G401 (cell line): ENCODE measurements at regions not wholly inside any gene's neighbourhood (a gene's known extent, or its start where the extent isn't known, plus 50 kb on each side); places are given as distances from the start of the nearest gene placed in this dataset.
"Not testable (repeated sequence)": the region's sequence is repeated elsewhere in the genome, so short reads cannot be mapped to it uniquely, and the experiment has no call there.

Experiments
- DNase-seq: peaks from one replicate; pipeline ENCODE4 v3.0.0-alpha.2; 2015; ENCODE audit warnings: low spot score
- in situ Hi-C: cut with HindIII; loops from 2 replicates; pipeline ENCODE4 v1.10.0; 2016; ENCODE audit warnings: low sequenced_read_pairs, mixed read lengths

GRCh38 chr14:92223025-92223424 is 99.9 kb upstream of the SLC24A4 start:
- peak; percentile 11 for DNase-seq
- in situ Hi-C loops, result no loop called here

DNA sequence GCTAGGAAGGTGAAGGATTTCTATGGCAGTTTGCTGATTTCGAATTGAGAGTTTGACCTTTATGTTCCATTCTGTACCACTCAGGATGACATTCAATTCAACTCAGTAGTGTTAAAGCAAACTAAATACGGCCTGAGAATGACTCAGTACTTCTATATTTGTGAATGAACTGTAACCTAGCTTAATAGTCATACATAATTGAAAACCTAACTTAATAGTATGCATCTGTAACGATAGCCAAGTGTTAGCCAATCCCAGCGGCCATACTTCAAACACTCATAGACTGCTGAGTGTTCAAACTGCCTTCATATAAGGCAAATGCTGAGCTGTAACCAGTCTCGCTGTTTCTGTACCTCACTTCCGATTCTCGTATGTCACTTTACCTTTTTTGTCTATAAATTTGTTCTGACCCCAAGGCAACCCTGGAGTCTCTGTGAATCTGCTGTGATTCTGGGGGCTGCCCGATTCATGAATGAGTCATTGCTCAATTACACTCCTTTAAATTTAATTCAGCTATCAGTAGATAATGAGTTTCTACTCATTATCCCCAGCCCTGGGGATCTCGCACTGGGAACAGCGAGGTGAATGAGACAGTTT is 98.5 kb upstream of the SLC24A4 start:
- in situ Hi-C loops, result no loop called here
- DNase-seq, result no peak

DNA sequence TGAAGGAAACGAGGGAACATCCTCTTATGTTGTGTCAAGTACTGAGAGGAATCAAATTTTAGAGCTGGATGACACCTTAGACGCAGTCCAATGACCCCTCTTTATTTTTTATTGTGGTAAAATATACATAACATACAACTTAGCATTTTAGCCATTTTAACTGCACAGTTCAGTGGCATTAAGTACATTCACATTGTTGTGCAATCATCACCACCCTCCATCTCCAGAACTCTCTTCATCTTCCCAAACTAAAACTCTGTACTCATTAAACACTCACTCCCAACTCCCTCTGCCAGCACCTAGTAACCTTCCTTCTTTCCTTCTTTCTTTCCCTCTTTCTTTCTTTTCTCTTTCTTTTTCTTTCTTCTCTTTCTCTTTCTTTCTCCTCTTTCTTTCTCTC is 97.2 kb upstream of the SLC24A4 start:
- DNase-seq, result no peak
- in situ Hi-C loops, result no loop called here

DNA sequence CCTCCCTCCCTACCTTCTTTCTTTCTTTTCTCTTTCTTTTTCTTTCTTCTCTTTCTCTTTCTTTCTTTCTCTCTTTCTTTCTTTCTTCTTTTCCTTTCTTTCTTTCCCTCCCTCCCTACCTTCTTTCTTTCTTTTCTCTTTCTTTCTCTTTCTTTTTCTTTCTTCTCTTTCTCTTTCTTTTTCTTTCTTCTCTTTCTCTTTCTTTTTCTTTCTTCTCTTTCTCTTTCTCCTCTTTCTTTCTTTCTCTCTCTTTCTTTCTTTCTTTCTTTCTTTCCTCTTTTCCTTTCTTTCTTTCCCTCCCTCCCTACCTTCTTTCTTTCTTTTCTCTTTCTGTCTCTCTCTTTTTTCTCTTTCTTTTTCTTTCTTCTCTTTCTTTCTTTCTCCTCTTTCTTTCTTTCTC is 96.8 kb upstream of the SLC24A4 start:
- in situ Hi-C loops, DNase-seq: not testable (repeated sequence)

DNA sequence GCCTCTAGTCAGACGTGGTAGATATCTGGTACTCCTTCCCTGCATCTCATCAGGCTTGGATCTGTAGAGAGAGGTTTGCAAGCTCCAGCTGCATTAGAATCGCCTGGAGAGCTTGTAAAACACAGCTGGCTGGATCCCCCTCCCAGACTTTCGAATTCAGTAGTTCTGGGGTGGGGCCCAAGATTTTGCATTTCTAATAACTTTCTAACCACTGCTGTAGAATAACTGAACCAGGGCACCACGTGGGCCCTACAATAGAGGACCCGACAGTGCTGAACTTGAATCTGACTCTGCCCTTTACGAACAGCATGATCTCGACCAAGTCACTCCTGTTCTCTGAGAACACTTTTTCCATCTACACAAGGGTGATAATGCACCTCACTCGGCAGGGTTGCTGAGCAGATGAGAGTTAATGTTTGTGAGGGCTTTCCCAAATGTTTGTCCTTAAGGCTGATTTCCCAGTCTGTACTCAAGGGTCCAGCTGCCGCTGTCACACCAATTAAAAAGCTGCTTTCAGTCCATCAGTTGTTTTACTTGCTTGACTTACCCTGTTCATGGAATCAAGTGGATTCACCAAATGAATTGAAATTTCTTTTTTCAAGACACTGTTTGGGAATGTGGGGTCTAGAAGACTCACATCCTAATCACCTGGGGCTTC is 86.6 kb upstream of the SLC24A4 start:
- DNase-seq, result no peak
- in situ Hi-C loops, result no loop called here

DNA sequence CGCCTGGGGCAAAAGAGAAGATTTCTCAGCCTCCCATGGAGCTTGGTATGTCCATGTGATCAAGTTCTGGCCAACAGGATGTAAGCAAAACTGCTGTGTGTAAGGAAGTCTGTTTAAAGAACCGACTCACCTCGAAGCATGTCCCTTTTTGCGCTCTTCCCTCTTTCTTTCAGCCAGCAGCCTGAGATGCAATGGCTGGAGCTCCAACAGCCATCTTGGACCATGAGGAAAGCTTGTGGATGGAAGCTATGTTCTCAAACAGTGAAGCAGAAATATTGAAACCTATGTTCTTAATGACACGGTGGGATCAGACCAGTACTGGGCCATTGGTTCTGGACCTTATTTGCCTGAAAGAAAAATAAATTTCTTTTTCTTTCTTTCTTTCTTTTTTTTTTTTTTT is 82.3 kb upstream of the SLC24A4 start:
- in situ Hi-C loops, result no loop called here
- DNase-seq, result no peak

- in situ Hi-C loops, result no loop called here
- DNase-seq, result no peak
These were observed 80.9 kb upstream of the SLC24A4 start for GRCh38 chr14:92241966-92242595.

GRCh38 chr14:92244805-92245204 is 78.2 kb upstream of the SLC24A4 start:
- in situ Hi-C loops, result no loop called here
- no peak for DNase-seq

- no peak for DNase-seq
- in situ Hi-C loops, result no loop called here
These were observed 75.6 kb upstream of the SLC24A4 start for GRCh38 chr14:92247341-92247740.

DNA sequence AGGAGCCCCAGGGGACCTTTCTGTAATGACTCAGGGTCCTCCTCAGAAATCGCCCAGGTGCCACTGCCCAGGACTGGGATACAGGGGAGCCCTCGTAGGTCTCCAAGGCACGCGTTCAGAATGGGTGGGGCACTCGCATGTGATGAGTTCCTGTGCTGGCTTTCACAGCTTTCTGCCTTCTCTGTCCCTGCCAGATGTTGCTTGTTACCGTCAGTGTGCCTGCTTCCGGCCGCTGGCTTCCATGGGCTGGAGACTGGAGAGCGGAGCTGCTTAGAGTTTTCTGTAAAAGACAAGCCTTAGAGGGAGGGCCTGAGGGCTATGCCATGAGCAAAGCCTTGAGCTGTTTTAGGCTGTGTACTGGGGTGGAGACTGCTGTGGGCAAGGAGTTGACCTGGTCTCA is 75.0 kb upstream of the SLC24A4 start:
- in situ Hi-C loops, result no loop called here
- DNase-seq, result no peak

- in situ Hi-C loops, result no loop called here
- DNase-seq, result no peak
These were observed 74.3 kb upstream of the SLC24A4 start for GRCh38 chr14:92248696-92249095.

DNA sequence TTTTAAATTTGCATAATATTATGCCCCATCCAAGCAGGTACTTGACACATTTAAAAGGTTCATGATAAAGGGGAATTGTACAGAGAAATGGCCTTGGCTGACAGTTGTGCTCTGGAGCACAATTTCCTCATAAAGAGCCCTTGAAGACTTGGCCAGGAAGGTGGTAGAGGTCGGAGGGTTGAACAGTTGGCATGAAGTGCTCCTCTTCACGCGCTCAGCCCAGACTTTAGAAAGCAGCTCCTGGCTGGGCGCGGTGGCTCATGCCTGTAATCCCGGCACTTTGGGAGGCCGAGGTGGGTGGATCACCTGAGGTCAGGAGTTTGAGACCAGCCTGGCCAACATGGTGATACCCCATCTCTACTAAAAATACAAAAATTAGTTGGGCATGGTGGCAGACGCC is 72.6 kb upstream of the SLC24A4 start:
- in situ Hi-C loops, DNase-seq: not testable (repeated sequence)

GRCh38 chr14:92252323-92252722 is 70.6 kb upstream of the SLC24A4 start:
- peak; percentile 70 for DNase-seq
- in situ Hi-C loops, result no loop called here

DNA sequence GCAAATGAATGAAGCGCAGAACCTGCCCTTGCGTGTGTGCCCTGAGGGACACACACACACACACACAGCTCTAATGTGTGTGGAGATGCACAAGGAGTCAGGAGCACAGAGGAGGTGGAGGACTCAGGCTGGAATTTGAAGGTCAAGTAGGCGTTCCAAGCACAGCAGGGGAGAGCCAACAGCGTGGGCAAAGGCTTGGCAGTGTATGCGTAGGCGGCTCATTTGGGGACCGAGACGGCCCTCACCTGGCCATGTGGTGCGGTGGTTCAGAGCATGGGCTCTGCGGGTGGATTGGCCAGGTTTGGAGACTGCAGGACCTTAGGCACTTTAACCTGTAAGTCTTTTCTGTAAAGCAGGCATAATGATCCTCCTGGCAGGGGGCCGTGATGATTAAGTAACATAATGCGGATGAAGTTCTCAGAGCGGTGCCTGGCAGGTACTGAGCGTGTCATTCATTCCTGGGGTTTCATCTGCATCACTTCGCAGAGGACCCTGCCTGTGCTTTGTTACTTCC is 69.5 kb upstream of the SLC24A4 start:
- DNase-seq, result peak; percentile 74
- in situ Hi-C loops, result no loop called here

DNA sequence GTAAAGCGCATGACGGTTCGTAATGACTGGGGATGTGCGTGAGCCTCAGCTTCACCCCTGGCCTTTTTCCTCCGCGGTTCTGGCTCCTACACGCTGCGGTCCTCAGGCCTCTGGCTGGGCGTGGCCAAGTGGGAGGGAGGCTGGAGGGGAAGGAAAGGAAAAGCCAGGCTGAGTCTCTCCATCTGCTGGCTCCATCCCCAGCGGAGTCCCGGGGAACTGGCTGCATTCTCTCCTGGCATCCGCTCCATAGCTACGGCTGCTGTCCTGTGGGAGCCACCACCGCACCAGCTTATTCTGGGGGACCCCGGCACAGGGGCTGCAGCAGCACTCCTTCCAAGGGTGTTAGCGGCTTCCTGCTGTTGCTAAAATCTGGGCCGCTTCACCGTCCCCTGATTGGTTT is 68.2 kb upstream of the SLC24A4 start:
- peak; percentile 86 for DNase-seq
- in situ Hi-C loops, result no loop called here

DNA sequence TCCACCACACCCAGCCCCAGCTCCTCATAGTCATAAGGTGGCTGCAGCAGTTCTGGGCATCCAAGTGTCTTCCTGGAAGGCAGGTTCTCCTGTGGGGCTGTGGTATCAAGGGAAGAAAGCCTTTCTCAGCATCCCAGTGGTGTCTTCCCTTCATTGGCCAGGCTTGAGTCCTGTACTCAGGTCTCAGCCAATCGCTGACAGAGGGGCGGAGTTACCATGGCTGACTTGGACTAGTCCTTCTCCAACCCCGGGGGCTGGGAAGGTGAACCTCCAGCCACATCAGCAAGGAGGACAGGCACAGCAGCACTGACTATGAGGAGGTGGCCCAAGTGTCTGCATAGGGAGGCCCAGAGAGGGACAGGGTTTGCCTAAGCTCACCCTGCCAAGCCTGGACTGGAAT is 64.0 kb upstream of the SLC24A4 start:
- in situ Hi-C loops, result no loop called here
- DNase-seq, result no peak

- no peak for DNase-seq
- in situ Hi-C loops, result no loop called here
These were observed 63.2 kb upstream of the SLC24A4 start for GRCh38 chr14:92259613-92260357.

GRCh38 chr14:92263681-92264080 is 59.3 kb upstream of the SLC24A4 start:
- in situ Hi-C loops, result no loop called here
- no peak for DNase-seq

DNA sequence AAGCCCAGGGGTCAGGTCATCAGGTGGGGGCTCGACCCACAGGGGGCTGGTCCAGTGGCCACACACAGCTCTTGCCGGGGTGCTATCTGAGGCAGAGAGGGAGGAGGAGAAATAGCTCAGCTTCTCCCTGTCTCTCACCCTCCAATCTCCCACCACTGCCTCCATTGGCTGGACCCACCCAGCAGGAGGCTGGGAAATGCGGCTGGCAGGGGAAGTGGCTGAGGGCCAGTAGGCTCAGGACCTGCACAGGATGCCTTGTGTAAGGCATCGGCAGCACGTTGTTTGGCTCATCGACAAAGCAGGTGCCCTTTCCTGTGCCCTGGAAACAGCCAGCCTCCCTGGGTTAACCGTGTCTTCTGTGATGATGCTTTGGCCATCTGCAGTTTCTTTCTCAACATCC is 58.8 kb upstream of the SLC24A4 start:
- no peak for DNase-seq
- in situ Hi-C loops, result no loop called here

GRCh38 chr14:92266216-92266615 is 56.7 kb upstream of the SLC24A4 start:
- DNase-seq, result no peak
- in situ Hi-C loops, result no loop called here
